Cardiac fibroblast (primary cell): ENCODE measurements at regions not wholly inside any gene's neighbourhood (a gene's known extent, or its start where the extent isn't known, plus 50 kb on each side); places are given as distances from the start of the nearest gene placed in this dataset.
A peak's percentile ranks its signal among the peaks of the same experiment; 100 is the strongest.

ENCODE experiments used
- DNase-seq, 2 donors: peaks; one replicate each; pipeline versions ENCODE4 v3.0.0 to v3.0.0-alpha.2; 2010; ENCODE audit warnings: low read depth in 2 of 2
- H3K4me3 ChIP-seq, 2 donors: replicated peaks in 1 of 2; 1 replicate in 1 of 2; 2 replicates in 1 of 2; pipeline ENCODE4 v1.5.1; 2011; ENCODE audit warnings: low read depth in 2 of 2, low read length in 2 of 2, mild to moderate bottlenecking in 2 of 2, moderate library complexity in 1 of 2
- TF ChIP-seq, protein P1 (sequence below): IDR thresholded peaks from one replicate; pipeline ENCODE4 v1.5.1; 2011; ENCODE audit warnings: low read depth, mild to moderate bottlenecking, low read length, inconsistent platforms

DNA sequence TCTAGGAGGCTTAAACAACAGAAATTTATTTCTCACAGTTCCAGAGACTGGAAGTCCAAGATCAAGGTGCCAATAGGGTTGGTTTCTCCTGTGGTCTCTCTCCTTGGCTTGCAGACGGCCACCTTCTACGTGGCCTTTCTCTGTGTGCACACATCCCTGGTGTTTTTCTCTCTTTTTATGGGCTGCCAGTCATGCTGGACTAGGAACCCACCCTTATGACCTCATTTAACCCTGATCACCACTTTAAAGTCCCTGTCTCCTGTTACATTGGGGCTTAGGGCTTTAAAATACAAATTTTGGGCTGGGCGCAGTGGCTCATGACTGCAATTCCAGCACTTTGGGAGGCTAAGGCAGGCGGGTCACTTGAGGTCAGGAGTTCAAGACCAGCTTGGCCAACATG is 157.1 kb downstream of the TLE1 start:
- TF ChIP-seq, protein P1, sequence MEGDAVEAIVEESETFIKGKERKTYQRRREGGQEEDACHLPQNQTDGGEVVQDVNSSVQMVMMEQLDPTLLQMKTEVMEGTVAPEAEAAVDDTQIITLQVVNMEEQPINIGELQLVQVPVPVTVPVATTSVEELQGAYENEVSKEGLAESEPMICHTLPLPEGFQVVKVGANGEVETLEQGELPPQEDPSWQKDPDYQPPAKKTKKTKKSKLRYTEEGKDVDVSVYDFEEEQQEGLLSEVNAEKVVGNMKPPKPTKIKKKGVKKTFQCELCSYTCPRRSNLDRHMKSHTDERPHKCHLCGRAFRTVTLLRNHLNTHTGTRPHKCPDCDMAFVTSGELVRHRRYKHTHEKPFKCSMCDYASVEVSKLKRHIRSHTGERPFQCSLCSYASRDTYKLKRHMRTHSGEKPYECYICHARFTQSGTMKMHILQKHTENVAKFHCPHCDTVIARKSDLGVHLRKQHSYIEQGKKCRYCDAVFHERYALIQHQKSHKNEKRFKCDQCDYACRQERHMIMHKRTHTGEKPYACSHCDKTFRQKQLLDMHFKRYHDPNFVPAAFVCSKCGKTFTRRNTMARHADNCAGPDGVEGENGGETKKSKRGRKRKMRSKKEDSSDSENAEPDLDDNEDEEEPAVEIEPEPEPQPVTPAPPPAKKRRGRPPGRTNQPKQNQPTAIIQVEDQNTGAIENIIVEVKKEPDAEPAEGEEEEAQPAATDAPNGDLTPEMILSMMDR = no peak
- DNase-seq = no peak
- H3K4me3 ChIP-seq = no peak overlapping the region

DNA sequence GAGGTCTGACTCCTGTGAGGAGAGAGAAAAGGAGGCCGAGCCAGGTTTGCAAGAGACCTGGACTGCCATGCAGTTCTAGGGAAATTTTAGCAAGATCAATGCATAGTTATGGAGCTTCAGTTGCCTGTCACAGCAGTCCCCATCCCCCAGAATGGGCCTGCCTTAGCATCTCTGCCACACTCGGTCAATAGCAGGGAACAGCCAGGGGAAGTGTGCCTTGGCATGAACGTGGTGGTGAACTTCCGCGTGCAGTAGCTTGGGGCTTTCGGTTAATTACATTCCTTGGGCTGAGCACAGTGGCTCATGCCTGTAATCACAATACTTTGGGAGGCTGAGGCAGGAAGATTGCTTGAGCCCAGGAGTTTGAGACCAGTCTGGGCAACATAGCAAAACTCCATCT is 157.8 kb downstream of the TLE1 start:
- TF ChIP-seq, protein P1 = no peak
- no peak overlapping the region for H3K4me3 ChIP-seq
- no peak for DNase-seq

DNA sequence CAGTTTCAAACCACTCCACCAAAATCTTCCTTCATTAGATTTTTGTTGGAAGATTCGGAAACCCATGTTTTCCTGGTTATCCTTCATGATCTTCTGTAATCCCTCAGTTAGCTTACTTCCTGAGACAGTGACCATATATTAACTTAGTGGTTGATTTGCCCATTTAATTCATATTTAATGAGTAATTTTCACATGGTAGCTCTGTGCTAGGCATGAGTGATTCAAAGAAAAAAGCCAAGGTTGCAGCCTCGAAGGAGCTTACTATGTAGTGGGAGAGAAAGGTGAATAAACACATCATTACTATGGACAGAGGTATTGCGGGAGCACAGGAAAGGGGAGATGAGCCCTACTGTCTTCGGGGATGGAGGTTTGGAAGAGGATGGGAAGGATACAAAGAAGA is 158.5 kb downstream of the TLE1 start:
- H3K4me3 ChIP-seq = no peak overlapping the region
- TF ChIP-seq, protein P1 = no peak
- no peak for DNase-seq

DNA sequence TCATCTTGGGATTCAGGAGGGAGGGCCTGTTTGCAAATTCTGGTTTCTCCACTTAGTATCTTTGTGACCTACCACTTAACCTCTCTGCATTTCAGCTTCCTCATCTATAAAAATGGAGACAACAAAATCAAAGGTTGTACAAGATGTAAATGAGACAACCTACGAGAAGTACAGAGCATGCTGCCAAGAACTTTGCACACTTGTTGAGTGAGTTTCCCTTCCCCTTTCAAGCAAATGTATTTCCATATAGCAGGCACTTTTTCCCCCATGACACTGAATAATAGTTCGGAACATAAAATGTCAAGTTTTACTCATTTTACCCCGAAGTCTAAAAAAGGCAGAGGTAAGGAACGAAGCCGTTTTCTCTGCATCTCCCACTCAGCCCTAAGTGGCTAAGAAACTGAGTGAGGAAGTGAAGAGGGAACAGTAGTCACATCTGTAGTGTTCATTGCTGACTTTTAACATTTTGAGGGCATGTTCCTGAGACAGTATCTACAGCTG is 159.0 kb downstream of the TLE1 start:
- H3K4me3 ChIP-seq = no peak overlapping the region
- TF ChIP-seq, protein P1 = no peak
- no peak for DNase-seq

DNA sequence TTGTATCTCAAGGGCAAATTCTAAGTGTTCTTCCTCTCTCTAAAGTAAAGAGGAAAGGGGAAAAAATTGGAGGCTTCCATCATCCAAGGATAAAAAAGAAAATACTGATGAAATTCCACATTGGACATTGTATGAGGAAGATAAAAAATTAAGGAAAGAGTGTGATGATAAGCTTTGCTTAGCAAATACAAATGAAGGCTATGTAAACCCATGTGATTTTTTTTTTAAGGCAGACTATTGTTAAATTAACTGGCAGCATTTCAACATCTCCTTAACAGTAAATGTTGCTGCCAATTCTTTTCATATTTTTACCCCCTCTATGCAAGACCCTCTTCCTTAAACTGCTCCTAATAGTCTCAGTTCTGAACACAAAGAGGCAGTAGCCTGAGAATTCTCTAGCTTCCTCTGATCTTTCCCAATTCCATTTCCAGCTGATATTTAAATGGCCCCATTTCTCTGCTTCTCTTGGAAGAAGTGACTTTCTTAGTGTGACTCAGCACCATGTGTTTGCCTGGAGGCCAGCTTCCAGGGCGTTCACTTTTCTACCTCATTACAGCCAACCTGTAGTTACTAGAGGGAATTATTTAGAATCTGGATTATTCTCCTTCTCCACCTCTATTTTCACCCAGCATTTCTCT is 159.7 kb downstream of the TLE1 start:
- no peak overlapping the region for H3K4me3 ChIP-seq
- TF ChIP-seq, protein P1 = no peak
- peak; percentile 56 to 76 for DNase-seq

DNA sequence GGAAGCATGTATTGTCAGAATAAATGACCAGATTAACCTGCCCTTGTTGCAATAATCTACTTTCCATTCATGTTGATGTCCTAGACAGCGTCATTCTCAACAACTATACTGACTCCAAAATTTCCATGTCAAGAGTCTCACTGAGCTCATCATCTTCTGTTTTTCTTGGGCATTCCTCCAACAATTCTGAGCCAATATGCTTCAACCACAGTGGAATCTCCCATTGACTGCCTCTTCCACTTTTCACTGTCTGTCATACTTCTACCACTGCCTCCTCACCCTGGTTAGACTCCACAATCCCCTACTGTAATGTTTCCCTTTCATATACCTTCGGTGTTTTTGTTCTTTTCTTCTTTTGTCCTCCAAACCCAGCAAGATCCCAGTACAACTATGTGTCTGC is 162.8 kb downstream of the TLE1 start:
- peak; percentile 58 to 90 for DNase-seq
- TF ChIP-seq, protein P1 = no peak
- H3K4me3 ChIP-seq = no peak overlapping the region
